ENCODE measurements at regions not wholly inside any gene's neighbourhood (a gene's known extent, or its start where the extent isn't known, plus 50 kb on each side); places are given as distances from the start of the nearest gene placed in this dataset.

GRCh38 chr22:47587361-47587760 lies 824.9 kb downstream of the TBC1D22A start:
- TF ChIP-seq CTCF (IDR thresholded peaks at IDR 0.05 in 2 of 3, conservative IDR thresholded peaks at IDR 0.05 in 1 of 3; ENCODE audit: borderline replicate concordance in 1 of 3, insufficient read depth in 1 of 3, low read depth in 2 of 3, low read length in 2 of 3) (no peak), ZNF274 (IDR thresholded peaks at IDR 0.05; ENCODE audit: low read depth, low read length) (no peak), POLR2AphosphoS5 (IDR thresholded peaks at IDR 0.05; ENCODE audit: low read depth, low read length) (no peak), FOSL1 (IDR thresholded peaks at IDR 0.05; ENCODE audit: low read depth) (no peak), SRF (IDR thresholded peaks at IDR 0.05; ENCODE audit: low read depth) (no peak), POLR2A (IDR thresholded peaks at IDR 0.05; ENCODE audit: borderline replicate concordance, extremely low read depth, insufficient read depth, insufficient read length) (no peak), SIN3A (IDR thresholded peaks at IDR 0.05; ENCODE audit: low read depth) (no peak), REST (IDR thresholded peaks at IDR 0.05; ENCODE audit: low read depth) (no peak), CEBPB (IDR thresholded peaks at IDR 0.05; ENCODE audit: low read depth) (no peak), YY1 (IDR thresholded peaks at IDR 0.05; ENCODE audit: extremely low read depth, insufficient replicate concordance, low read depth, low read length) (no peak), SP1 (IDR thresholded peaks at IDR 0.05; ENCODE audit: low read depth) (no peak)
- TF ChIP-seq, protein P1, sequence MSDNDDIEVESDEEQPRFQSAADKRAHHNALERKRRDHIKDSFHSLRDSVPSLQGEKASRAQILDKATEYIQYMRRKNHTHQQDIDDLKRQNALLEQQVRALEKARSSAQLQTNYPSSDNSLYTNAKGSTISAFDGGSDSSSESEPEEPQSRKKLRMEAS (IDR thresholded peaks at IDR 0.05): no peak
